Central memory CD8-positive, alpha-beta T cell (primary cell): ENCODE measurements at regions not wholly inside any gene's neighbourhood (a gene's known extent, or its start where the extent isn't known, plus 50 kb on each side); places are given as distances from the start of the nearest gene placed in this dataset.

ENCODE experiments used
- ATAC-seq: fragments of 150-1000 bp; cut with Tn5 transposase; replicated peaks from 2 replicates; pipeline ENCODE4 v1.10.0; 2022; ENCODE audit warnings: mild to moderate bottlenecking, moderate FRiP score, moderate number of reproducible peaks; ENCODE audit not compliant: poor library complexity, severe bottlenecking; ENCODE audit errors: extremely low read depth
- DNase-seq, 2 donors: peaks; one replicate each; pipeline ENCODE4 v3.0.0; 2021; ENCODE audit warnings: low spot score in 2 of 2
- H3K27ac Mint-ChIP-seq: one replicate; pipeline ENCODE4 v1.8.0; 2022; ENCODE audit warnings: low read depth, mild to moderate bottlenecking, moderate library complexity, mixed read lengths
- H3K27me3 Mint-ChIP-seq: one replicate; pipeline ENCODE4 v1.8.0; 2022; ENCODE audit warnings: mixed read lengths
- H3K36me3 Mint-ChIP-seq: one replicate; pipeline ENCODE4 v1.8.0; 2022; ENCODE audit warnings: mild to moderate bottlenecking, moderate library complexity, mixed read lengths; ENCODE audit not compliant: insufficient read depth
- H3K4me1 Mint-ChIP-seq: one replicate; pipeline ENCODE4 v1.8.0; 2022; ENCODE audit warnings: mixed read lengths
- H3K4me3 Mint-ChIP-seq: one replicate; pipeline ENCODE4 v1.8.0; 2022; ENCODE audit warnings: mild to moderate bottlenecking, moderate library complexity, mixed read lengths
- H3K9me3 Mint-ChIP-seq: one replicate; pipeline ENCODE4 v1.8.0; 2022; ENCODE audit warnings: mixed read lengths

- H3K4me3 Mint-ChIP-seq: no peak overlapping the region
- no peak for ATAC-seq
- no peaks in the 10 kb centered on the region for H3K9me3 Mint-ChIP-seq
- H3K27me3 Mint-ChIP-seq: peaks cover 66% of the 10 kb centered on the region
- H3K27ac Mint-ChIP-seq: no peak overlapping the region
- DNase-seq: no peak
- no peaks in the 10 kb centered on the region for H3K36me3 Mint-ChIP-seq
- H3K4me1 Mint-ChIP-seq: no peaks in the 10 kb centered on the region
Measured at GRCh38 chr3:124451630-124452317, 278.5 kb upstream of the UMPS start.

GRCh38 chr3:124453189-124453588 is 277.1 kb upstream of the UMPS start:
- Mint-ChIP-seq H3K9me3 (no peaks in the 10 kb centered on the region), H3K27ac (no peak overlapping the region), H3K27me3 (peaks cover 70% of the 10 kb centered on the region), H3K36me3 (no peaks in the 10 kb centered on the region), H3K4me1 (no peaks in the 10 kb centered on the region), H3K4me3 (no peak overlapping the region)
- ATAC-seq: no peak
- no peak for DNase-seq

GRCh38 chr3:124455891-124456290 is 274.4 kb upstream of the UMPS start:
- Mint-ChIP-seq H3K36me3 (no peaks in the 10 kb centered on the region), H3K4me3 (no peak overlapping the region), H3K9me3 (no peaks in the 10 kb centered on the region), H3K27ac (no peak overlapping the region), H3K4me1 (no peaks in the 10 kb centered on the region), H3K27me3 (peaks cover 77% of the 10 kb centered on the region)
- ATAC-seq (no peak), DNase-seq (no peak)

- no peak for ATAC-seq
- Mint-ChIP-seq H3K36me3 (no peaks in the 10 kb centered on the region), H3K4me1 (no peaks in the 10 kb centered on the region), H3K9me3 (no peaks in the 10 kb centered on the region), H3K27me3 (peaks cover 77% of the 10 kb centered on the region), H3K27ac (no peak overlapping the region), H3K4me3 (no peak overlapping the region)
- DNase-seq: no peak
Measured at GRCh38 chr3:124456506-124456905, 273.7 kb upstream of the UMPS start.

- DNase-seq: no peak
- peaks cover 78% of the 10 kb centered on the region for H3K27me3 Mint-ChIP-seq
- H3K4me3 Mint-ChIP-seq: no peak overlapping the region
Measured at GRCh38 chr3:124459678-124460077, 270.6 kb upstream of the UMPS start.

GRCh38 chr3:124461126-124461525 is 269.1 kb upstream of the UMPS start:
- Mint-ChIP-seq H3K9me3 (no peaks in the 10 kb centered on the region), H3K4me3 (no peak overlapping the region), H3K4me1 (no peaks in the 10 kb centered on the region), H3K36me3 (no peaks in the 10 kb centered on the region), H3K27ac (no peak overlapping the region), H3K27me3 (peaks cover 71% of the 10 kb centered on the region)
- DNase-seq: no peak
- ATAC-seq: no peak

More at GRCh38 chr3:124459678-124460077, 270.6 kb upstream of the UMPS start:
- ATAC-seq: no peak
- no peak overlapping the region for H3K27ac Mint-ChIP-seq
- H3K36me3 Mint-ChIP-seq: no peaks in the 10 kb centered on the region
- no peaks in the 10 kb centered on the region for H3K4me1 Mint-ChIP-seq
- no peaks in the 10 kb centered on the region for H3K9me3 Mint-ChIP-seq

GRCh38 chr3:124461838-124462632 is 268.2 kb upstream of the UMPS start:
- Mint-ChIP-seq H3K27ac (no peak overlapping the region), H3K4me3 (no peak overlapping the region), H3K9me3 (no peaks in the 10 kb centered on the region), H3K27me3 (peaks cover 72% of the 10 kb centered on the region), H3K36me3 (no peaks in the 10 kb centered on the region), H3K4me1 (no peaks in the 10 kb centered on the region)
- no peak for ATAC-seq
- no peak for DNase-seq

GRCh38 chr3:124463234-124463633 is 267.0 kb upstream of the UMPS start:
- no peaks in the 10 kb centered on the region for H3K36me3 Mint-ChIP-seq
- no peaks in the 10 kb centered on the region for H3K4me1 Mint-ChIP-seq
- H3K27me3 Mint-ChIP-seq: peaks cover 72% of the 10 kb centered on the region
- DNase-seq (no peak), ATAC-seq (no peak)
- H3K4me3 Mint-ChIP-seq: no peak overlapping the region
- H3K9me3 Mint-ChIP-seq: no peaks in the 10 kb centered on the region
- H3K27ac Mint-ChIP-seq: no peak overlapping the region

- no peak for DNase-seq
- Mint-ChIP-seq H3K36me3 (no peaks in the 10 kb centered on the region), H3K27ac (no peak overlapping the region), H3K27me3 (peaks cover 54% of the 10 kb centered on the region), H3K4me1 (no peaks in the 10 kb centered on the region), H3K4me3 (no peak overlapping the region), H3K9me3 (no peaks in the 10 kb centered on the region)
- ATAC-seq: no peak
Measured at GRCh38 chr3:124467980-124468902, 262.0 kb upstream of the UMPS start.

- no peaks in the 10 kb centered on the region for H3K36me3 Mint-ChIP-seq
- H3K4me1 Mint-ChIP-seq: no peaks in the 10 kb centered on the region
- peaks cover 49% of the 10 kb centered on the region for H3K27me3 Mint-ChIP-seq
- no peak overlapping the region for H3K4me3 Mint-ChIP-seq
- no peaks in the 10 kb centered on the region for H3K9me3 Mint-ChIP-seq
- DNase-seq: no peak
- H3K27ac Mint-ChIP-seq: no peak overlapping the region
- ATAC-seq: no peak
Measured at GRCh38 chr3:124469555-124469954, 260.7 kb upstream of the UMPS start.

- ATAC-seq (no peak), DNase-seq (no peak)
- Mint-ChIP-seq H3K4me1 (no peaks in the 10 kb centered on the region), H3K9me3 (no peaks in the 10 kb centered on the region), H3K4me3 (no peak overlapping the region), H3K27me3 (peaks cover 37% of the 10 kb centered on the region), H3K36me3 (no peaks in the 10 kb centered on the region), H3K27ac (no peak overlapping the region)
Measured at GRCh38 chr3:124478830-124479229, 251.4 kb upstream of the UMPS start.

GRCh38 chr3:124483915-124484470 is 246.3 kb upstream of the UMPS start:
- DNase-seq (no peak), ATAC-seq (no peak)
- Mint-ChIP-seq H3K4me1 (no peaks in the 10 kb centered on the region), H3K36me3 (no peaks in the 10 kb centered on the region), H3K4me3 (no peak overlapping the region), H3K27ac (no peak overlapping the region), H3K27me3 (peaks cover 26% of the 10 kb centered on the region), H3K9me3 (no peaks in the 10 kb centered on the region)
